Breast epithelium (tissue), 3 donors: ENCODE measurements at regions not wholly inside any gene's neighbourhood (a gene's known extent, or its start where the extent isn't known, plus 50 kb on each side); places are given as distances from the start of the nearest gene placed in this dataset.

Experiments used
- CTCF ChIP-seq, 3 donors: fragments of 450-650 bp; IDR thresholded peaks; one replicate each; pipeline ENCODE4 v1.5.1; 2016 to 2017; ENCODE audit warnings: antibody characterized with exemption in 3 of 3, mild to moderate bottlenecking in 3 of 3, moderate library complexity in 3 of 3
- POLR2AphosphoS5 ChIP-seq, 3 donors: sonication (generic); formaldehyde crosslinking; IDR thresholded peaks; one replicate each; pipeline ENCODE4 v1.6.1; 2017; ENCODE audit warnings: antibody characterized with exemption in 3 of 3

GRCh38 chr10:118931436-118931835 lies 98.1 kb upstream of the NANOS1 start:
- TF ChIP-seq CTCF (IDR thresholded peaks at IDR 0.05) (no peak), POLR2AphosphoS5 (IDR thresholded peaks at IDR 0.05) (no peak)
